MM.1S (cell line): ENCODE measurements at regions not wholly inside any gene's neighbourhood (a gene's known extent, or its start where the extent isn't known, plus 50 kb on each side); places are given as distances from the start of the nearest gene placed in this dataset.
"Not testable (repeated sequence)": the region's sequence is repeated elsewhere in the genome, so short reads cannot be mapped to it uniquely, and the experiment has no call there.

Experiments
- DNase-seq: peaks from one replicate; pipeline ENCODE4 v3.0.0-alpha.2; 2015
- H2AFZ ChIP-seq: fragments of 300-600 bp; sonication (generic); 2 replicates; pipeline ENCODE4 v1.6.0; 2016; ENCODE audit warnings: antibody characterized with exemption, low read length
- H3F3A ChIP-seq: fragments of 300-600 bp; sonication (generic); 2 replicates; pipeline ENCODE4 v1.6.1; 2016; ENCODE audit warnings: mild to moderate bottlenecking, antibody characterized with exemption, low read length, moderate library complexity, mixed read lengths; ENCODE audit not compliant: insufficient read depth
- H3K27ac ChIP-seq: fragments of 300-600 bp; sonication (generic); 2 replicates; pipeline ENCODE4 v1.5.1; 2016; ENCODE audit warnings: mild to moderate bottlenecking, low read length
- H3K27me3 ChIP-seq: fragments of 300-600 bp; sonication (generic); replicated peaks from 2 replicates; pipeline ENCODE4 v1.6.0; 2016; ENCODE audit warnings: low read length; ENCODE audit not compliant: insufficient read depth
- H3K36me3 ChIP-seq: fragments of 300-600 bp; sonication (generic); replicated peaks from 2 replicates; pipeline ENCODE4 v1.6.1; 2016; ENCODE audit warnings: mild to moderate bottlenecking, low read length, mixed read lengths; ENCODE audit not compliant: insufficient read depth
- H3K4me1 ChIP-seq: fragments of 300-600 bp; sonication (generic); 2 replicates; pipeline ENCODE4 v1.6.1; 2016; ENCODE audit warnings: low read length, mixed read lengths
- H3K4me2 ChIP-seq: fragments of 300-600 bp; sonication (generic); 2 replicates; pipeline ENCODE4 v1.6.0; 2016; ENCODE audit warnings: low read depth, low read length
- H3K4me3 ChIP-seq: fragments of 300-600 bp; sonication (generic); 2 replicates; pipeline ENCODE4 v1.5.1; 2016; ENCODE audit warnings: low read length, mixed read lengths
- H3K79me2 ChIP-seq: fragments of 300-600 bp; sonication (generic); 2 replicates; pipeline ENCODE4 v1.6.1; 2016; ENCODE audit warnings: mixed run types, low read length, mixed read lengths
- H3K9ac ChIP-seq: fragments of 300-600 bp; sonication (generic); 2 replicates; pipeline ENCODE4 v1.6.1; 2016; ENCODE audit warnings: low read length, mixed read lengths
- H3K9me2 ChIP-seq: fragments of 300-600 bp; sonication (generic); replicated peaks from 2 replicates; pipeline ENCODE4 v1.6.1; 2016; ENCODE audit warnings: mild to moderate bottlenecking, low read length, mixed read lengths; ENCODE audit not compliant: insufficient read depth
- H3K9me3 ChIP-seq: fragments of 300-600 bp; sonication (generic); replicated peaks from 2 replicates; pipeline ENCODE4 v1.6.1; 2016; ENCODE audit warnings: mild to moderate bottlenecking, low read length, mixed read lengths; ENCODE audit not compliant: insufficient read depth
- H4K20me1 ChIP-seq: fragments of 300-600 bp; sonication (generic); 2 replicates; pipeline ENCODE4 v1.6.1; 2016; ENCODE audit warnings: mild to moderate bottlenecking, low read length, moderate library complexity, mixed read lengths; ENCODE audit not compliant: insufficient read depth
- CTCF ChIP-seq: fragments of 300-600 bp; sonication (generic); IDR thresholded peaks from 2 replicates; pipeline ENCODE4 v1.5.1; 2016; ENCODE audit warnings: antibody characterized with exemption, low read length, mixed read lengths
- EZH2 ChIP-seq: fragments of 300-600 bp; sonication (generic); optimal IDR thresholded peaks from 2 replicates; pipeline ENCODE3; 2017; ENCODE audit warnings: low read depth, mild to moderate bottlenecking, antibody characterized with exemption, low read length, mixed read lengths
- EZH2phosphoT487 ChIP-seq: fragments of 300-600 bp; sonication (generic); IDR thresholded peaks from 2 replicates; pipeline ENCODE4 v1.6.1; 2018; ENCODE audit warnings: antibody characterized with exemption, low read length

- Histone ChIP-seq H4K20me1 (no peaks in the 10 kb centered on the region), H3K4me1 (no peaks in the 10 kb centered on the region), H3K27me3 (no peaks in the 10 kb centered on the region), H3F3A (no peaks in the 10 kb centered on the region), H3K9me3 (no peaks in the 10 kb centered on the region), H3K9me2 (no peaks in the 10 kb centered on the region), H3K9ac (no peak overlapping the region), H3K27ac (no peak overlapping the region), H3K4me3 (no peak overlapping the region), H2AFZ (no peak overlapping the region), H3K79me2 (no peaks in the 10 kb centered on the region), H3K4me2 (no peak overlapping the region), H3K36me3 (no peaks in the 10 kb centered on the region)
- no peak for DNase-seq
- TF ChIP-seq EZH2 (no peak), EZH2phosphoT487 (no peak), CTCF (no peak)
These were observed 322.9 kb upstream of the TFAP2D start for GRCh38 chr6:50390416-50390815.

DNA sequence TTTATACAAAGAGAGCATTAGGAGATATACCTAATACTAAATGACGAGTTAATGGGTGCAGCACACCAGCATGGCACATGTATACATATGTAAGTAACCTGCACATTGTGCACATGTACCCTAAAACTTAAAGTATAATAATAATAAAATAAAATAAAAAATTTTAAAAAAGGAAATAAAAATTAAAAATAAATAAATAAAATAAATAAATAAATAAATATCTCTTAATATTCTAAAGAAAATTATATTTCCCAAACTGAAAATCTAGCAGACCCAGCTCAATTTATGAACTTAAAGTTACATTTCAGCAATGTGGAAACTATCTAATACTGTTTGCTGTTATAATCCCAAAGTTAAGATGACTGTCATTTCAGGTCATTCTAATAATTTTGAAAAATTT, 319.2 kb upstream of the TFAP2D start:
- not testable (repeated sequence) for H3K9me3 ChIP-seq, H3K9ac ChIP-seq, H2AFZ ChIP-seq, H3K79me2 ChIP-seq, H4K20me1 ChIP-seq, H3K9me2 ChIP-seq, DNase-seq, H3K27me3 ChIP-seq, H3K4me1 ChIP-seq, H3F3A ChIP-seq, H3K27ac ChIP-seq, H3K4me2 ChIP-seq, H3K36me3 ChIP-seq, H3K4me3 ChIP-seq

DNA sequence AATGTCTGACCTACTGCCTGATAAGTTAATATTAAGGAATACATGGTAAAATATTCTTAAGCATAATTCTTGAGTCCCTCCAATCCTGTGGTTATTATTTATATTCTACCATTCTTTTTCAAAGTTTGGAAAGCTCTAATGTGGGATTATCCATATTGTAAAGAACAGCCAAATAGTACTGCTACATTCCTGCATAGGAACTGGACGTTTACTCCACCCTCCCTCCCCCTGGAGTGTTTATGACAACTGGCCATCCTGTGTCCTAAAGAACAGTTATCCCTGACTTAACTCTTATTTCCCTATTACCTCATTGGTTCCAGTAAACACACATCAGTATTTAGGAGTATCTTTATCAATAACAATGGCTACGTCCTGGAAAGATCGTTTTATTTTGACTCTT, 308.7 kb upstream of the TFAP2D start:
- Histone ChIP-seq H3K9me2 (no peaks in the 10 kb centered on the region), H3K27me3 (no peaks in the 10 kb centered on the region), H3K79me2 (no peaks in the 10 kb centered on the region), H3K9me3 (no peaks in the 10 kb centered on the region), H3K4me3 (no peak overlapping the region), H3F3A (no peaks in the 10 kb centered on the region), H3K27ac (no peak overlapping the region), H3K4me2 (no peak overlapping the region), H4K20me1 (no peaks in the 10 kb centered on the region), H2AFZ (no peak overlapping the region), H3K4me1 (no peaks in the 10 kb centered on the region), H3K9ac (no peak overlapping the region), H3K36me3 (no peaks in the 10 kb centered on the region)
- DNase-seq, result no peak
- TF ChIP-seq CTCF, result no peak

DNA sequence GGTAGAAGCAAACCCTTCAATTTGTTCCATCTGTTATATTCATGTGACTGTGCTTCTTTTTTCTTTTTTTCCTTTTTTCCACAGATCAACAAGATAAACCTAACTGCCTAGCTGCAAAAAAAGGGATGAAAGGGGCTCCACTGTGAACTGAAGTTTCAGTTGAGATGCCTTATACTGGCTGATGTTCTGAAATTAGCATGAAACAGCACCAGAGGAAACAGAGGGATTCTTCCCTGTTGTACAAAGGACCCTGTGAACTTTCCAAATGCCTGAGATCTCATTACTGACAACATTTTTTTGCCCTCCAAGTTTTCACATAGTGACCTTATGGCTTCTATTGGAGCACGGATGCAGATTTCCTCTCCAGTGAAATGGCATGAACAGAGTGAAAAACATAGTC, 302.7 kb upstream of the TFAP2D start:
- no peak overlapping the region for H2AFZ ChIP-seq
- TF ChIP-seq EZH2phosphoT487 (no peak), EZH2 (no peak), CTCF (no peak)

GRCh38 chr6:50421041-50421440, 292.3 kb upstream of the TFAP2D start:
- H3K9ac ChIP-seq, H3F3A ChIP-seq, H2AFZ ChIP-seq, H3K79me2 ChIP-seq, H3K4me1 ChIP-seq, DNase-seq, H3K4me3 ChIP-seq, H3K9me3 ChIP-seq, H3K9me2 ChIP-seq, H3K27me3 ChIP-seq, H4K20me1 ChIP-seq, H3K27ac ChIP-seq, H3K4me2 ChIP-seq, H3K36me3 ChIP-seq: not testable (repeated sequence)

More for the DNA sequence above, 302.7 kb upstream of the TFAP2D start:
- H3K27me3 ChIP-seq, result no peaks in the 10 kb centered on the region
- no peak overlapping the region for H3K4me2 ChIP-seq
- no peak overlapping the region for H3K9ac ChIP-seq
- no peak overlapping the region for H3K4me3 ChIP-seq
- no peak overlapping the region for H3K27ac ChIP-seq
- no peaks in the 10 kb centered on the region for H4K20me1 ChIP-seq
- no peaks in the 10 kb centered on the region; the same call in 1 of the 2 replicates for H3K9me3 ChIP-seq
- H3K9me2 ChIP-seq, result no peaks in the 10 kb centered on the region
- H3K36me3 ChIP-seq, result no peaks in the 10 kb centered on the region
- H3F3A ChIP-seq, result no peaks in the 10 kb centered on the region
- no peak for DNase-seq
- H3K79me2 ChIP-seq, result no peaks in the 10 kb centered on the region
- no peaks in the 10 kb centered on the region for H3K4me1 ChIP-seq
